Sigmoid colon (tissue), 3 donors: ENCODE measurements at regions not wholly inside any gene's neighbourhood (a gene's known extent, or its start where the extent isn't known, plus 50 kb on each side); places are given as distances from the start of the nearest gene placed in this dataset.
"Not testable (repeated sequence)": the region's sequence is repeated elsewhere in the genome, so short reads cannot be mapped to it uniquely, and the experiment has no call there.

Experiments used
- CTCF ChIP-seq, 4 experiments: fragments of 450-650 bp in 3 of 4; fragments of 200-600 bp in 1 of 4; IDR thresholded peaks; one replicate each; pipeline ENCODE4 v1.5.1; 2016 to 2019; ENCODE audit warnings: antibody characterized with exemption in 4 of 4, mild to moderate bottlenecking in 3 of 4, moderate library complexity in 2 of 4
- POLR2A ChIP-seq, 2 donors: fragments of 450-650 bp; IDR thresholded peaks; one replicate each; pipeline ENCODE4 v1.6.1; 2016; ENCODE audit warnings: antibody characterized with exemption in 2 of 2, mild to moderate bottlenecking in 2 of 2, moderate library complexity in 2 of 2

DNA sequence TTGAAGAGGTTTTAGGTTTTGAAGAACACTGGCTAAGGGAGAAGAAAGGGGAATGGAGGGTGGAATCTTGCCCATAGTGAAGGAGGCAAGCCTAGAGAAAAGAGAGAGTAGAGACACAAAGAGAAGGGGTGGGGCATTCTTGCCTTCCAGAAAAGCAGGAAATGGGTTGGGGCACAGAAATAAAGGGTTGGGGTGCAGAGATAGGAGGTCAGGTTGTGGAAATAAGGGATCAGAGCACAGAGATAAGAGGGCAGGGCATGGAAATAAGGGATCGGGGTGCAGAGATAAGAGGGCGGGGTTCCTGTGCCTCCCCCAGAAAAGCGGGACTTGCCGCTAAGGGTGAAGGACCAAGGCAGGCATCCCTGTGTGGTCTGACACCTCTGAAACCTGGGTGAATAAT, 69.9 kb downstream of the ALG1L2 start:
- not testable (repeated sequence) for TF ChIP-seq CTCF, POLR2A (IDR thresholded peaks at IDR 0.05)
